ENCODE measurements at regions not wholly inside any gene's neighbourhood (a gene's known extent, or its start where the extent isn't known, plus 50 kb on each side); places are given as distances from the start of the nearest gene placed in this dataset.
"Not testable (repeated sequence)": the region's sequence is repeated elsewhere in the genome, so short reads cannot be mapped to it uniquely, and the experiment has no call there.

DNA sequence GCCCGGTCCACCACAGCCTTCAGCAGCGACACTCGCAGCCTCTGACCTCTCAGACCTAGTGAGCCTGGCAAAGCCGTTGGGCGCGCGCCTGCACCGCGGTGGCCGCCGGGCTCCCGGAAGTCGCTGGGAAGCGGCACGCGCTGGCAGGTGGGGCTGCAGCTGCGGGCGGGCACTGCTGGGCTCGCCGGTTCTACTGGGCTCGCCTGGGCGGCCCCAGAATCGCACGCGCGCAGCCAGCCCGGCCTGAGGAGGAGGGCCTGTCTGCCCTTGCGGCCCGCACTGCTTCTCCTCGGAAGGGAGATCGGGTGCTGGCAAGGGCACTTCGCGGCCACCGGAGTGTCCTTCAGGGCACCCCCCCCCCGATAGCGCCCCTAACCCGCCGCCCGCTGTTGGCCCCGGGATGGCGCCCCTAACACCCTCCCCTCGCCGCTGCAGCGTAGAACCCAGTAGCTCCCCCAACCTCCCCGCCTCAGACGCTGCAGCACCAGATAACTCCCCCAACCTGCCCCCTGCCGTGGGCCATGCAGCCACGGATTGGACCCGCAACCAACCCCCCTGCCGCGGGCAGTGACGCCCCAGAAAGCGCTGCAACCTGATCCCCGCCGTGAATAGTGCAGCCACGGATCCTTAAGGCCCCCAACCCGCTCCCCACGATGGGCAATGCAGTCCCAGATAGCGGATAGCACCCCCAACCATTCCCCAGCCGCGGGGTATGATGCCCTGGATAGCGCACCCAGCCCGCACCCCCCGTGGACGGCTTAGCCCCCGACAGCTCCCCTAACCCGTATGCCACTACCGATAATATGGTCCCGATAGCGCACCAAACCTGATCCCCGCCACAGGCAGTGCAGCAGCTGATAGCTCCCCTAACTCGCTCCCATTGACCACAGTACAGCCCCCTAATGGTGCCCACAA, 306.5 kb downstream of the TUBA3C start:
- H3K79me1 ChIP-seq (ENCODE audit: low read depth in 1 of 2, low read length in 2 of 2); H4K91ac ChIP-seq (ENCODE audit: insufficient read depth, low read depth, low read length); H3K9ac ChIP-seq (ENCODE audit: low read depth, low read length); H2AFZ ChIP-seq (replicated peaks; ENCODE audit: low read length, poor library complexity); CTCF ChIA-PET; H3K56ac ChIP-seq (ENCODE audit: extremely low read depth, insufficient read depth, low read length); H3K27me3 ChIP-seq (ENCODE audit: control insufficient read depth, insufficient read depth, low read length); ATAC-seq (ENCODE audit: low read depth); H4K8ac ChIP-seq (ENCODE audit: low read depth in 2 of 2, low read length in 2 of 2); H3K9me3 ChIP-seq (ENCODE audit: control insufficient read depth, insufficient read depth, low read length); H3K18ac ChIP-seq (ENCODE audit: low read depth, low read length); H3K4me1 ChIP-seq (ENCODE audit: control insufficient read depth, insufficient read depth, low read length); H3K4me2 ChIP-seq (ENCODE audit: low read depth, low read length); BruUV-seq (replicated peaks); DNase-seq; H2BK15ac ChIP-seq (ENCODE audit: low read depth, low read length); H3K23ac ChIP-seq (ENCODE audit: low read depth, low read length); H3K9me1 ChIP-seq (ENCODE audit: insufficient read depth, low read length); H3K27ac ChIP-seq (ENCODE audit: insufficient read depth, low read length); H2AK5ac ChIP-seq (ENCODE audit: low read depth, low read length); dilution Hi-C loops (cut with HindIII; ENCODE audit: low sequenced_read_pairs, unreplicated experiment); H4K5ac ChIP-seq (ENCODE audit: low read depth, low read length); H2AK9ac ChIP-seq (replicated peaks; ENCODE audit: low read depth, low read length, poor library complexity); POLR2A ChIA-PET (ENCODE audit: unreplicated experiment); H4K20me1 ChIP-seq (ENCODE audit: insufficient read depth, low read length); H2BK20ac ChIP-seq (ENCODE audit: low read depth, low read length); H3K4ac ChIP-seq (ENCODE audit: low read depth, low read length); H3K4me3 ChIP-seq (ENCODE audit: insufficient read depth, low read depth, low read length); H3K36me3 ChIP-seq (ENCODE audit: control insufficient read depth, insufficient read depth, low read length); H2BK120ac ChIP-seq (ENCODE audit: low read depth, low read length); H2BK5ac ChIP-seq (ENCODE audit: low read depth, low read length, poor library complexity, severe bottlenecking); H3K14ac ChIP-seq (replicated peaks; ENCODE audit: low read depth, low read length); intact Hi-C loops (cut with micrococcal nuclease); in situ Hi-C loops (cut with MboI; ENCODE audit: low sequenced_read_pairs): not testable (repeated sequence)
- 38% methylated on average over 7 of the region's 72 CpGs; no CpG with 5 or more reads in 1 of the 2 experiments for WGBS, 2 experiments (ENCODE audit: extremely low coverage in 2 of 2, insufficient read length in 1 of 2)

DNA sequence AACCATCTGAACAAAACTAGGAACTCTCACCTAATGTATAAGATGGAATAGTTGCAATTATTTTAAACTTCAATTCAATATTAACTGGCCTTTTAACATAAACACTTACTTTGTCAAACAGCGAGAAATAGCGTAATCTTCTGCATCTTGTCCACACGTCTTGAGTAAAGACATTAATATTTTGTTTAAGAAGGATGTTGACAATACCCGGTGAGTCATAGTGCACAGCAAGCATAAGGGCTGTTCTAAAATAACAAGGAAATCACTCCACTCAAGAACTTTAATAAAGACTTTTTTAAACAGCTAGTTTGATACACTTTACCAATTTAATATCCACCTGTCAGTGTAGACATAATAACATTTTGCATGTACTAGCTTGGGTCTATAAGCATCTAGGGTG, 311.1 kb downstream of the TUBA3C start:
- intact Hi-C loops (cut with micrococcal nuclease); H3K79me1 ChIP-seq (ENCODE audit: low read depth in 1 of 2, low read length in 2 of 2); in situ Hi-C loops (cut with MboI; ENCODE audit: low sequenced_read_pairs); H3K36me3 ChIP-seq (ENCODE audit: control insufficient read depth, insufficient read depth, low read length); H2BK5ac ChIP-seq (ENCODE audit: low read depth, low read length, poor library complexity, severe bottlenecking); H3K14ac ChIP-seq (replicated peaks; ENCODE audit: low read depth, low read length); H3K9me3 ChIP-seq (ENCODE audit: control insufficient read depth, insufficient read depth, low read length); H4K8ac ChIP-seq (ENCODE audit: low read depth in 2 of 2, low read length in 2 of 2); H2BK120ac ChIP-seq (ENCODE audit: low read depth, low read length); BruUV-seq (replicated peaks); ATAC-seq (ENCODE audit: low read depth); H2AK9ac ChIP-seq (replicated peaks; ENCODE audit: low read depth, low read length, poor library complexity); H3K4me1 ChIP-seq (ENCODE audit: control insufficient read depth, insufficient read depth, low read length); DNase-seq; H3K4ac ChIP-seq (ENCODE audit: low read depth, low read length); H3K9me1 ChIP-seq (ENCODE audit: insufficient read depth, low read length); H3K56ac ChIP-seq (ENCODE audit: extremely low read depth, insufficient read depth, low read length); dilution Hi-C loops (cut with HindIII; ENCODE audit: low sequenced_read_pairs, unreplicated experiment); H2AFZ ChIP-seq (replicated peaks; ENCODE audit: low read length, poor library complexity); H3K23ac ChIP-seq (ENCODE audit: low read depth, low read length); H3K4me2 ChIP-seq (ENCODE audit: low read depth, low read length); H2BK15ac ChIP-seq (ENCODE audit: low read depth, low read length); H4K20me1 ChIP-seq (ENCODE audit: insufficient read depth, low read length); H4K5ac ChIP-seq (ENCODE audit: low read depth, low read length); POLR2A ChIA-PET (ENCODE audit: unreplicated experiment); H3K27me3 ChIP-seq (ENCODE audit: control insufficient read depth, insufficient read depth, low read length); H3K18ac ChIP-seq (ENCODE audit: low read depth, low read length); H4K91ac ChIP-seq (ENCODE audit: insufficient read depth, low read depth, low read length); CTCF ChIA-PET; H2AK5ac ChIP-seq (ENCODE audit: low read depth, low read length); H2BK20ac ChIP-seq (ENCODE audit: low read depth, low read length); H3K27ac ChIP-seq (ENCODE audit: insufficient read depth, low read length); H3K4me3 ChIP-seq (ENCODE audit: insufficient read depth, low read depth, low read length); H3K9ac ChIP-seq (ENCODE audit: low read depth, low read length): not testable (repeated sequence)
- no CpG with 5 or more reads among the region's 4 CpGs for WGBS, 2 experiments (ENCODE audit: extremely low coverage in 2 of 2, insufficient read length in 1 of 2)
